ENCODE measurements at regions not wholly inside any gene's neighbourhood (a gene's known extent, or its start where the extent isn't known, plus 50 kb on each side); places are given as distances from the start of the nearest gene placed in this dataset.
A peak's percentile ranks its signal among the peaks of the same experiment; 100 is the strongest.

DNA sequence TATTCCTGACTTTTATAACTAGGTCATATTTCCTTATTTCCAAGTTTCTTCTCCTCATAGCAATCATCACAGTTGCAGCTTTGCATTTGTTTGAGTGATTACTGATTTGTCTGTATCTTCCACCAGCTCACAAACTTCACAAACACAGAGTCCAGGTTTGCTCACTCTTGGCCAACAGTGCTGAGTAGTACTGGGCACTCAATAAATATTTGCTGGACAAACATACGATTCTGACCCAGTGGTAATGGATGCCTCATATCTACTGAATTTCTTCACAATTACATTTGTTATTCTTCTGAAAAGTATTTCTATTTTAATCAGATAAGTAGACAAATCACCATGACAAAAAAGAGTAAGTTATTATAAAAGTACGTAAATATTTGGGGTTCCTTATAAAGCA lies 516.3 kb downstream of the TDRD15 start:
- no peak for TF ChIP-seq POLR2A (IDR thresholded peaks at IDR 0.05)
- TF ChIP-seq, protein P1, sequence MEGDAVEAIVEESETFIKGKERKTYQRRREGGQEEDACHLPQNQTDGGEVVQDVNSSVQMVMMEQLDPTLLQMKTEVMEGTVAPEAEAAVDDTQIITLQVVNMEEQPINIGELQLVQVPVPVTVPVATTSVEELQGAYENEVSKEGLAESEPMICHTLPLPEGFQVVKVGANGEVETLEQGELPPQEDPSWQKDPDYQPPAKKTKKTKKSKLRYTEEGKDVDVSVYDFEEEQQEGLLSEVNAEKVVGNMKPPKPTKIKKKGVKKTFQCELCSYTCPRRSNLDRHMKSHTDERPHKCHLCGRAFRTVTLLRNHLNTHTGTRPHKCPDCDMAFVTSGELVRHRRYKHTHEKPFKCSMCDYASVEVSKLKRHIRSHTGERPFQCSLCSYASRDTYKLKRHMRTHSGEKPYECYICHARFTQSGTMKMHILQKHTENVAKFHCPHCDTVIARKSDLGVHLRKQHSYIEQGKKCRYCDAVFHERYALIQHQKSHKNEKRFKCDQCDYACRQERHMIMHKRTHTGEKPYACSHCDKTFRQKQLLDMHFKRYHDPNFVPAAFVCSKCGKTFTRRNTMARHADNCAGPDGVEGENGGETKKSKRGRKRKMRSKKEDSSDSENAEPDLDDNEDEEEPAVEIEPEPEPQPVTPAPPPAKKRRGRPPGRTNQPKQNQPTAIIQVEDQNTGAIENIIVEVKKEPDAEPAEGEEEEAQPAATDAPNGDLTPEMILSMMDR (IDR thresholded peaks at IDR 0.05): no peak
- H3K36me3 ChIP-seq (ENCODE audit: low read depth, missing control alignments): no peaks in the 10 kb centered on the region
- no peaks in the 10 kb centered on the region for H3K27me3 ChIP-seq
- H3K27ac ChIP-seq: no peak overlapping the region
- WGBS, 2 donors: 88 to 92% methylated on average over 2 of the region's 2 CpGs
- DNase-seq: no peak
- H3K9me3 ChIP-seq: no peaks in the 10 kb centered on the region
- H3K4me1 ChIP-seq: no peaks in the 10 kb centered on the region
- no peak overlapping the region for H3K4me3 ChIP-seq
- intact Hi-C loops (cut with DNase I; ENCODE audit: low total_unique reads): no loop called here

DNA sequence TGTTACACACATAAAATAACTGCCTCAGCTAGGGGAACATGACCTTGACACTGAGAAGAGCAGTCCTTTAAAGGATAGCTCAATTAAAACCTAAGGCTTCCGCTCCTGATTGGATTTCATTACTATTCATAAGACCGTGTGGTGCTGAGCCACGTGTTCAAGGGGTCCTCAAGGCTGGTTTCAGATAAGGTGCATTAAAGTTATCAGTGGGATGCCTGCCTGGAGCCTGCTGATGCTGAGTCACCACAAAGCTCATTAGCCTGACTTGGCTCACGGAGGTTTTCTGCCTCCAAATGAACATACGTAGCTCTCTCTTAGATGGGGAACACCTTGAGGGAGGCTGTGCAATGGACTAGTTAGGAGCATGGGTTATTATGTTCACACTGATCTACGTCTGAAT lies 518.9 kb downstream of the TDRD15 start:
- 60 to 70% methylated on average over 6 of the region's 6 CpGs for WGBS, 2 donors
- no peaks in the 10 kb centered on the region for H3K9me3 ChIP-seq
- H3K27ac ChIP-seq: no peak overlapping the region
- intact Hi-C loops (cut with DNase I; ENCODE audit: low total_unique reads): no loop called here
- H3K27me3 ChIP-seq: no peaks in the 10 kb centered on the region
- peaks cover 10% of the 10 kb centered on the region for H3K4me1 ChIP-seq
- TF ChIP-seq POLR2A (IDR thresholded peaks at IDR 0.05): no peak
- TF ChIP-seq, protein P1 (IDR thresholded peaks at IDR 0.05): no peak
- H3K36me3 ChIP-seq (ENCODE audit: low read depth, missing control alignments): no peaks in the 10 kb centered on the region
- H3K4me3 ChIP-seq: no peak overlapping the region
- no peak for DNase-seq

DNA sequence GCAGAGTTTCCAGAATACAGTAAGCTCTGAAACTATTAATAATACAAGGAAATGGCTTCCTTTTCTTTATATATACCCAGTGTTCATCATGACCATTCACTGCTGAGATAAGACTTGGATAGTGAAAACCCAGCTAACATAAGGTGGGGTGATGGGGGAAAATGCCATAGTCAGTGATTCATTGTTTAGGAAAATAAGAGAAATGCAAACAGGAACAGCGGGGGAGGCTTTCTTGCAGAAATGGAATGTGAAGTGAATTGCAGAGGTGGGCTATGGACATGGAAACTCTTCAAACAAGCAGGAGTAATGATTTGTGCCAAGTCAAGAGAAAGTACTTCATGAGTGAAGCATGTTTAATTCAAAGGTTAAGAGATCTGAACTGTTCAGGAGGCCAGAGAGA lies 519.4 kb downstream of the TDRD15 start:
- Histone ChIP-seq H3K4me1 (peaks cover 16% of the 10 kb centered on the region), H3K4me3 (no peak overlapping the region), H3K27ac (no peak overlapping the region), H3K36me3 (ENCODE audit: low read depth, missing control alignments) (no peaks in the 10 kb centered on the region), H3K9me3 (no peaks in the 10 kb centered on the region), H3K27me3 (no peaks in the 10 kb centered on the region)
- intact Hi-C loops (cut with DNase I; ENCODE audit: low total_unique reads): no loop called here
- no peak for DNase-seq
- no peak for TF ChIP-seq POLR2A (IDR thresholded peaks at IDR 0.05)
- TF ChIP-seq, protein P1 (IDR thresholded peaks at IDR 0.05): no peak
- 86 to 88% methylated on average over 1 of the region's 1 CpG for WGBS, 2 donors

DNA sequence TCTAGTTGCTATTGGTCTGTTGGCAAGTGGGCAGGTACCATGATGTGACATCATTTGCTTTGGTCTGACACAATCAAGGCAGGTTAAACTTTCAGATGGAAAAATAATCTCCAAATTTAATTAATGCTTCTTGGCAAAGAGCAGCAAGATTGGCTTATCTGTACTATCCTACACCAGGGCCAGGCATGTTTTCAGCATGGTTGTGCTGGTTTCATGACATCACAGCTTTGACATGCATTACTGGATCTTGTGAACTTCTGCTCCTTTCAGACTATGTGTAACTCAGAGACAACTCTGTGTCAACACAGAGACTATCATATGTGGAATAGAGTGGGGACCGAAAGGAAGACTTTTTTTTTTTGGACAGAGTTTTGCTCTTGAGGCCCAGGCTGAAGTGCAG lies 520.5 kb downstream of the TDRD15 start:
- TF ChIP-seq POLR2A (IDR thresholded peaks at IDR 0.05): no peak
- TF ChIP-seq, protein P1 (IDR thresholded peaks at IDR 0.05): no peak
- no peaks in the 10 kb centered on the region for H3K36me3 ChIP-seq (ENCODE audit: low read depth, missing control alignments)
- H3K27ac ChIP-seq: no peak overlapping the region
- no peaks in the 10 kb centered on the region for H3K27me3 ChIP-seq
- intact Hi-C loops (cut with DNase I; ENCODE audit: low total_unique reads): no loop called here
- no peaks in the 10 kb centered on the region for H3K9me3 ChIP-seq
- H3K4me1 ChIP-seq: peaks cover 18% of the 10 kb centered on the region
- no peak overlapping the region for H3K4me3 ChIP-seq
- 77 to 91% methylated on average over 1 of the region's 1 CpG for WGBS, 2 donors
- DNase-seq: no peak

DNA sequence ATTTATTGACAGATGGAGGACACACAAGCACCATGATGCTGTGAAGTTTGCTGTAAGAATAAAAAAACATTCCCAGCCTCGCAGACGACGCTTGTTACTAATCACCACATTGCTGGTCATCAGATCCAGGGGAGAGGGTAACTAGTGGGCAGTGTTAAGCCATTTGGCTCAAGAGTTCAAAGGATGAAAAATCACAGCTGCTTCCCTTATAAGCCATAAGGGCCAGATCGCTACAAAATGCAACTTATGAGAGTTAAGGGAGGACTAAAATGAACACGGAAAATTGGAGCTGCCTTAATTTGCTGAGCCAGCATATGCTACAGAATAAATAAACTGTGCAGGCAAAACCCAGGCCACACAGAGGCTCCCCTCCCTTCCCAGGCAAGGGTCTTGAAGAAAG lies 522.6 kb downstream of the TDRD15 start:
- Histone ChIP-seq H3K4me3 (no peak overlapping the region), H3K27me3 (no peaks in the 10 kb centered on the region), H3K9me3 (no peaks in the 10 kb centered on the region), H3K36me3 (ENCODE audit: low read depth, missing control alignments) (no peaks in the 10 kb centered on the region), H3K27ac (peak overlapping the region; percentile 42 to 47), H3K4me1 (peaks cover 18% of the 10 kb centered on the region)
- no peak for DNase-seq
- no peak for TF ChIP-seq POLR2A (IDR thresholded peaks at IDR 0.05)
- TF ChIP-seq, protein P1 (IDR thresholded peaks at IDR 0.05): no peak
- 37 to 38% methylated on average over 5 of the region's 5 CpGs for WGBS, 2 donors
- intact Hi-C loops (cut with DNase I; ENCODE audit: low total_unique reads): no loop called here

All from testis (tissue), 2 donors.